ENCODE measurements at regions not wholly inside any gene's neighbourhood (a gene's known extent, or its start where the extent isn't known, plus 50 kb on each side); places are given as distances from the start of the nearest gene placed in this dataset.

DNA sequence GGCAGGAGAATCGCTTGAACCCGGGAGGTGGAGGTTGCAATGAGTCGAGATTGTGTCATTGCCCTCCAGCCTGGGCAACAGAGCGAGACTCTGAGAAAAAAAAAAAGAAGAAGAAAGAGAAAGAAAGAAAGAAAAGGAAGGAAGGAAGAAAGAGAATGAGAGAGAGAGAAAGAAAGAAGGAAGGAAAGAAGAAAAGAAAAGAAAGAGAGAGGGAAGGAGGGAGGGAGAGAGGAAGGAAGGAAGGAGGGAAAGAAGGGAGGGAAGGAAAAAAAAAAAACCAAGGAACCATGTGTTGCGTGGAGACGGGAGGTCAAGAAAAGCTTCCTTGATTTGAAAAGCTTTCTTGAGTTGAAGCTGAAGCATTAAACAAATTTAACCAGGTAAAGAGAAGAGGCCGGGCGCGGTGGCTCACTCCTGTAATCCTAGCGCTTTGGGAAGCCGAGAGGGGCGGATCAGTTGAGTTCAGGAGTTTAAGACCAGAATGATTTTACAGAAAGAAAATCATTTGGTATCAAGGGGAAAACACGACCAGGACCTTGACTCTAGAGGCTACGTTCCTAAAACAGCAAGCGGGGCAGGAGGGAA, 90.5 kb upstream of the PRSS16 start:
- TF ChIP-seq, protein P1, sequence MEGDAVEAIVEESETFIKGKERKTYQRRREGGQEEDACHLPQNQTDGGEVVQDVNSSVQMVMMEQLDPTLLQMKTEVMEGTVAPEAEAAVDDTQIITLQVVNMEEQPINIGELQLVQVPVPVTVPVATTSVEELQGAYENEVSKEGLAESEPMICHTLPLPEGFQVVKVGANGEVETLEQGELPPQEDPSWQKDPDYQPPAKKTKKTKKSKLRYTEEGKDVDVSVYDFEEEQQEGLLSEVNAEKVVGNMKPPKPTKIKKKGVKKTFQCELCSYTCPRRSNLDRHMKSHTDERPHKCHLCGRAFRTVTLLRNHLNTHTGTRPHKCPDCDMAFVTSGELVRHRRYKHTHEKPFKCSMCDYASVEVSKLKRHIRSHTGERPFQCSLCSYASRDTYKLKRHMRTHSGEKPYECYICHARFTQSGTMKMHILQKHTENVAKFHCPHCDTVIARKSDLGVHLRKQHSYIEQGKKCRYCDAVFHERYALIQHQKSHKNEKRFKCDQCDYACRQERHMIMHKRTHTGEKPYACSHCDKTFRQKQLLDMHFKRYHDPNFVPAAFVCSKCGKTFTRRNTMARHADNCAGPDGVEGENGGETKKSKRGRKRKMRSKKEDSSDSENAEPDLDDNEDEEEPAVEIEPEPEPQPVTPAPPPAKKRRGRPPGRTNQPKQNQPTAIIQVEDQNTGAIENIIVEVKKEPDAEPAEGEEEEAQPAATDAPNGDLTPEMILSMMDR (optimal IDR thresholded peaks at IDR 0.05 in 1 of 3, IDR thresholded peaks at IDR 0.05 in 1 of 3, conservative IDR thresholded peaks at IDR 0.05 in 1 of 3; ENCODE audit: extremely low read depth in 1 of 3, insufficient read depth in 2 of 3, low read length in 3 of 3): no peak
- no peak for TF ChIP-seq EZH2 (IDR thresholded peaks at IDR 0.05; ENCODE audit: low read length)
